Right ventricle myocardium superior (tissue), 1 donor: ENCODE measurements at regions not wholly inside any gene's neighbourhood (a gene's known extent, or its start where the extent isn't known, plus 50 kb on each side); places are given as distances from the start of the nearest gene placed in this dataset.
"Not testable (repeated sequence)": the region's sequence is repeated elsewhere in the genome, so short reads cannot be mapped to it uniquely, and the experiment has no call there.

Experiments
- ATAC-seq: fragments of 200-7000 bp; cut with Tn5 transposase; one replicate; pipeline ENCODE4 v1.9.1; 2020; ENCODE audit warnings: mild to moderate bottlenecking; ENCODE audit not compliant: poor library complexity
- DNase-seq: peaks from one replicate; pipeline ENCODE4 v3.0.0-alpha.2; 2020
- intact Hi-C: fragments of 100-400 bp; cut with DNase I; formaldehyde crosslinking; loops from one replicate; pipeline ENCODE4 v1.11.2; 2022
- donor health status: DM: no; HTN: yes; CAD: no; lungs with severe emphysema.

GRCh38 chrY:6544076-6544756, 298.2 kb downstream of the TSPY2 start:
- DNase-seq, ATAC-seq, intact Hi-C loops: not testable (repeated sequence)

- ATAC-seq, DNase-seq, intact Hi-C loops: not testable (repeated sequence)
Measured at GRCh38 chrY:6544757-6545083, 298.7 kb downstream of the TSPY2 start.

GRCh38 chrY:6552930-6553329, 306.9 kb downstream of the TSPY2 start:
- ATAC-seq, DNase-seq: not testable (repeated sequence)

DNA sequence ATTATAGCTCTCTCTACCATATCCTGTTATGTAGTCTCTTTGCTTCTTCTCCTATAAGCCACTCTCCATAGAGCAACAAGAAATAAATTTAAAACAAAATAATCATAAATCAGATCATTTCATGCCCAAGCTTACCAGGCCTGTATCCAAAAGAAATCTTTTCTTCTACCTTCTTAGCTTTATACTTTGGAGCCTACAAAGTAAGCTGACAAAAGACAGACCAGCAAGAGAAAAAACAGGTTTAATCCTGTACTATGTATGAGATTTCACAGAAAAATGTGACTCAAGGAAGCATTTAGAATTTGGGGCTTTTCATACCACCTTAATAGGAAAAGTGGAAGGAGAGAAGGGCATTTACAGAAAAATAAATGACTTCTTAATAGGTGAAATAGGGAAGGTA, 321.0 kb downstream of the TSPY2 start:
- DNase-seq, intact Hi-C loops, ATAC-seq: not testable (repeated sequence)

More at GRCh38 chrY:6552930-6553329, 306.9 kb downstream of the TSPY2 start:
- intact Hi-C loops: not testable (repeated sequence)
